ENCODE measurements at regions not wholly inside any gene's neighbourhood (a gene's known extent, or its start where the extent isn't known, plus 50 kb on each side); places are given as distances from the start of the nearest gene placed in this dataset.
"Not testable (repeated sequence)": the region's sequence is repeated elsewhere in the genome, so short reads cannot be mapped to it uniquely, and the experiment has no call there.

DNA sequence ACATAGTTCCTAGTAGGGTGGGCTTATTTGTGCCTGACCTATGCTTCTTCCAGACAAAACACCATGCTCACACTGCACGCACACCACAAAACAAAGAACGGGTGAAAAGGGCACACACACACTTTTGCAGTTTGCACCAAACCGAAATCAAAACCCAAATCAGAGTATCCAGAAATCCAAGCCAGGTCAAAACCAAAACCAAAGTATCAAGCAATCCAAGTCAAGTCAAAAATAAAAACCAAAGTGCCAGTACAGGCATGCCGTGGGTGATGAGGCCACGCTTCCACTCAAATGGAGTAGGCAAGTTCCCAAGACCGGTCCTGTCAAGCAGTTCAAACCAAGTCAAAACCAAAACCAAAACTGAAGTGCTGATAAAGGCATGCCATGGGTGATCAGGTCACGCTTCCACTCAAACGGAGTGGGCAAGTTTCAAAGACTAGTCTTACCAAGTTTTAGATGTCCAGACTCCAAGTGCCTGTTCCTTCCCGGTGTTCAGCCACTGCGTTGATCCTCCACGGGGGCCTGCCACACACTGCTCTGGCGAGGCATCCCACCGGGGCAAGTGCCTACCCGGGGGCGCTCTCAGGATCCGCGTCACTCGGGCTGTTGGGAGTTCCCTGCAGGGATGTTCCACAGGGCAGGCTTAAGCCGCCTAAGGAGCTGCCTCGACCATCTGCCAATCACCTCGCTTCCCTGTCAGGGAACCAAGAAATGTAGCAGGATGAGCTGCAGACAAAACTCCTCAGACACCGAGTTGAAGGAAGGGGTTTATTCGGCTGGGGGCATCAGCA is 184.5 kb upstream of the SGO1 start:
- DNase-seq: not testable (repeated sequence)

DNA sequence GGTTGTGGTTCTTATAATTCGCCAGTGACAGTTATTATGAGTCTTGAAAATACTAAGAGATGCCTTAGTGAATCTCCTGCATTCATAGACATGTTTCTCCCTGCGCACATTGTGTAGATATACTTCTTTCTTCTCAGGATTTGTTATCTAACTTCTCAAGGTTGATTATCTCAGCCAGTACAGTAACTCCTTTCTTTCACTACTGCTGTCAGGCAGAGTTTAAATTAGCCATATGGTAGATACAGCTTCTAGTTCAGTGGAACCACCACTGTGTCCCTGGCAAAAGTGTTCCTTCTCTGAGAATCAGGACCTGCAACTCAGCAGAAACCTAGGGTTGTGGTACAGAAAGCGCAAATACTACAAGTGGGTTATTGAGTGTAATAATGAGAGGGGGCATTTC is 175.0 kb upstream of the SGO1 start:
- no peak for DNase-seq

DNA sequence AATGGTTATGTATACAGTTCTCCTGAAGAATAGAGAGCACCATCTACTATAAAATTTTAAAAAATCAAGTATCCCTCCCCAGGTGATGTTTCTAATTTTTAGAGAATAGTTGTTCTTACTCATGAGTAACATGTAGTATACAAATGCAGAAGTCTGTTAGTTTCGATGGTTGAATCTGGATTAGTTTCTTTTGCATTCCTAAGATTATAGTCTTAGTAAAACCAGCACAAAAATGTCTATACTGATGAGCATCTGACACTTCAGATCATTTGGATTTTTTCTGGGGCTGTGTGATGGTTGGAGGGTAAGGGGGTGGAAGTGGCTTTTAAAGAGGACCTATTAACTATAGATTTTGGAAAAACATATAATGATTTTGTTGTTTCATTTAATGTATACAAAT is 167.3 kb upstream of the SGO1 start:
- no peak for DNase-seq

DNA sequence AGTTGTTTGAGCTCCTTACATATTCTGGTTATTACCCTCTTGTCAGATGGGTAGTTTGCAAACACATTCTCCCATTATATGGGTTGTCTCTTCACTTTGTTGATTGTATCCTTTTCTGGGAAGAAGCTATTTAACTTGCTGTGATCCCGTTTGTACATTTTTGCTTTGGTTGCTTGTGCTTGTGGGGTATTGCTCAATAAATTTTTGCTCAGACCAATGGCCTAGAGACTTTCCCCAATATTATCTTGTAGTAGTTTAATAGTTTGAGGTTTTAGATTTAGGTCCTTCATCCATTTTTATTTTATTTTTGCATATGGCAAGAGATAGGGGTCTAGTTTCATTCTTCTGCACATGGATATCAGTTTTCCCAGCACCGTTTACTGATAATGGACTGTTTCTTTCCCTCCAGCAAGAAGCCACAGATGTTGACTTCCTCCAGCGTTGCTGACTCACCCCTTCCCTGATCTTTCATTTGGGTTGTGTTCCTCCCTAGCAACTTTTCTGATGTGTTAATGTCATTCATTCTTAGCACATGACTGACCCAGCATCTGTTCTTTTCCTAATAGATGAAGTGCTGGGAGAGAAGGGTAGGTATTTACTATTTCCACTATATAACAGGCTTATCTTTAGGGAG is 166.7 kb upstream of the SGO1 start:
- no peak for DNase-seq

DNA sequence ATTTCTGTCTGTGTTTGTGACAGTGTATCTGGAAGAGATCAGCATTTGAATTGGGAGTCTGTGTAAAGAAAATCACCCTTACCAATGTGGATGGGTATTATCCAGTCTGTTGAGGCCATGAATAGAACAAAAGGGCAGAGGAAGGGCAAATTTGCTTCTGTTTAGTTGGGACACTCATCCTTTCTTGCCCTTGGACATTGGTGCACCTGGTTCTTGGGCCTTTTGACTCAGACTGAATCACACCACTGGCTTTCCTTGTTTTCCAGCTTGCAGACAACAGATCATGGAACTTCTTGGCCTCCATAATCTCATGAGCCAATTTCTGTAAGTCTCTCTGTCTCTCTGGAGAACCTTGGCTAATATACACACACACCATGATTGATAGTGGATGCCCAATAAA is 164.4 kb upstream of the SGO1 start:
- DNase-seq: no peak

DNA sequence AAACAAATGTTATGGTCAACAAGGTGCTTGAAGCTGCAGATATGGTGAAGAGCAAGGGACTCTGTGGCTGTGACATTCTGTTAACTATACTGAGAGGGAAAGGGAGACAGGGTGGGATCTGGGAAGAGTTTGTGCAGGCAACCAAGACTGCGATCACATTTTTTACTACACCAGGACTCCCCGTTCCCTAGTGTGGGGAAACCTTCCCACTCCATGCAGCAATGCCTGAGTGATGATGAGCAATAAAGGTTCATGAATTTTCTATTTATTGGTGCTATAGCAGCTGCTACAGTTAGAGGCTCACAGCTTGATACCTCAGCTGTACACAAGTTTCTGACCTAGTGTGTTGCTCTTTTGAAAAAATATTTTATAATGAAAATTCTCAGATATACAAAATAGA is 160.9 kb upstream of the SGO1 start:
- no peak for DNase-seq

DNA sequence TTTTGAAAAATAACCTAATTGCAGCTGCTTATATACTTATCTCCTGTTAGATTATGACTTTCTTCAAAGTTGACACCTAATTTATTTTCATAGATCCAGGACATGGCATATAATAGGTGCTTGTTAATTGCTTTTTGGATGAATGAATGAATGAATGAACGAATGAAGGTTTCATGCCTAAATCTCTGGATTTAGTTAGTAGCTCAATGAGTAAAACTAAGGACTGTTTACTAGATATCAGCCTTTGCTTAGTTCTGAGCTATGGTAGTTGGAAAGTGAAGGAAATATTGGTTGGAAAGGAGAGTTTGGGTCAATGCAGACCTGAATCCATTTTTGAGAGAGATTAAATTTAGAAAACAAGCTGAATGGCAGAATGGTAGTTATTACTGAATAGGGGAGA is 160.4 kb upstream of the SGO1 start:
- DNase-seq: no peak

DNA sequence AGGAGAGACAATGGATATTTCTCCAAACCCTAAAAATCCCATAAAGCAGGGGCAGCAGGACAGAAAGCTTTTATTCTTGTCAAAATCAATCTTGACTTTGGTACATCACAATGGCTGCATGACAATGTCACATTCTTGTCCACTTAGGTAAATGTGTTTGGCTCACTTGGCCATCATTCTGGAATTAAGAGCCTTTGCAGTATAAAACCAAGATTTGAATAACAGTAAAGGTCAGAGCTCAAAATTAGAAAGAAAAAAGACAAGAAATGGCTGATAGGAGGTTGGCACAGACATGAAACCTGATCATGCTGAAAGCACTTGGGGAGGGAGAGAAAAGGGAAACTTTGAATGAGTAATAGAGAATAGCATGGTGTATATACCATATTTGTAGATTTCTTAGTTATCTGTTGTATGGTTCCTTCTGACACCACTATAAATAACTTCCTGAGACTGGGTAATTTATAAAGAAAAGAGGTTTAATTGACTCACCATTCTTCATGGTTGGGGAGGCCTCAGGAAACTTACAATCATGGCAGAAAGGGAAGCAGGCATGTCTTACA is 158.5 kb upstream of the SGO1 start:
- no peak for DNase-seq

DNA sequence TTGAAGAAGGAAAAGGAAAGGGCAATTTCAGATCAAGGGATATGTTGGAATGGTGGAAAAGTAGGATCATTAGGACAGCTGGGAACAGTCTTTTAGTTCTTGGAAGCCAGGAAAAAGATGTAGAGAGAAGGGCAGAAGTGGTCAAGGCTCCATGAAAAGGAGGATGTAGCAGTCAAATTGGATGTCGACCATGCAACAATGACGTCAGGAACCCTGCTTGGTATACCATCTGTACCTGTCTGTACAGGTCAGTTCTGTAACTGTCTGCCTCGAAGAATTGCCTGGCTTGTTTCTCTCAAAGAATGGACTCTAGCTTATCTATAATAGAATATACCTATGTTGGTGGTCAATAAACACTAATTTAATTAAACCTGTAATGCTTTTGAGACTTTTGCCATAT is 157.8 kb upstream of the SGO1 start:
- no peak for DNase-seq

DNA sequence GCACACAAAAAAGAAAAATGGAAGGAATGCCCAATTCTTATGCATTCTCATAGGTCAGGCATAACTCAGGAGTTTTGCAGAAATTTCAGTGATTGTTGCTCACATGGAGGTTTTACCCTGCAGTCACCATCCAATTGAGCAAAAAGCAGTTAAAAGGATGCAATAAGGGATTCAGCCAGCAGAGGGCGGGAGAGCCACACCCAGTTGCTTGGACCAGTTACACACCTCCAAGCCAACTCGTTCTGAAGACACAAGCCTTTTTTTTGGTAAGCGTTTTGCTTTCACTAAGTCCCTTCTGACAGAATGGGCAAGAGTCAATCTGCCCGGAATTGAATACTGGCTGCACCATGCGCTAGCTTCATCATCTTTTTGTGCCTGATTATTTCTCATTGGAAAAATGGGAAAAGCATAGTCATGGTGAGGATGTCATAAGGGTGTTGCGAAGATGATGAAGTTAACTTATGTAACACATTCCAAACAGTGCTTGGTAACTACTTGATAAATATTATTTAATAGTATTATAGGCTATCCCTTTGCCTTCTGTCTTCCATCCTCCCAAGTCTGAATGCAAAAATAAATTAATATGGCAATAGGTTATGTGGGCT is 154.4 kb upstream of the SGO1 start:
- DNase-seq: peak; percentile 53 to 67

DNA sequence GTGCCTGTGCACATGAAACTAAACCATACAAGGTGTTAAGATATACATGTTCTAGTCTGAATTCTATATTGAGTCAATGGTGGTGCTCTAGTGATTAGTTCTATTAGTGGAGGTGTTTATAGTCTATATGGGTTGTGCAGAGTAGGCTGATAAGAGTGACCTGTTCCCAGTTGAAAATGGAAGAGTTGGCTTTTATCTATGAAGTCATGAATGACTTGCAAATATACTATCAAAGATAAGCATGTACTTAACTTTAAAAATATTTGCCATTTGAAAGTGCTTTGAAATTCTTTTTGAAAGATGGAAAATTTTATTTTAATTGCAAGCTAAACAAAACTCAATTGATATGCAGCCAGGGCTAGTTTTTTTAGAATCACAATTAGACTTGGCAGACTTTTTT is 150.6 kb upstream of the SGO1 start:
- no peak for DNase-seq

DNA sequence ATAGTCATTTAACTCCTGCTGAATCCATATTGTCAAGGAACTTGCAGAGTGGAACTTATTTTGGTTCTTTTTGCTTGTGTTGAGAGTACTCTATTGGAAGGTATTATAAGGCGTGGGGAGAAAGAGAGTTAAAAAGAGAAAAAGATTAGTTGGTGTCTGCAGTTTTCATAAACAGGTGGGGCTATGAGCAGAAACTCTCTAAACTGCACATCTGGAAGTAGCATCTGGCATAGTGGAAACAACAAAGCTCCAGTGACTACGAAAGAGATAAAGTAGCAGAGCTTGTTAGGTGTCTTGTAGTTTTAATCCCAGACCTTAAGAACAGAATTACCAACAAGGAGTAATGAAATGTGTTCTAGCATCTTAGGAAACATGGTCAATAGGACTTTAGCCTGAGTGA is 148.8 kb upstream of the SGO1 start:
- no peak for DNase-seq

DNA sequence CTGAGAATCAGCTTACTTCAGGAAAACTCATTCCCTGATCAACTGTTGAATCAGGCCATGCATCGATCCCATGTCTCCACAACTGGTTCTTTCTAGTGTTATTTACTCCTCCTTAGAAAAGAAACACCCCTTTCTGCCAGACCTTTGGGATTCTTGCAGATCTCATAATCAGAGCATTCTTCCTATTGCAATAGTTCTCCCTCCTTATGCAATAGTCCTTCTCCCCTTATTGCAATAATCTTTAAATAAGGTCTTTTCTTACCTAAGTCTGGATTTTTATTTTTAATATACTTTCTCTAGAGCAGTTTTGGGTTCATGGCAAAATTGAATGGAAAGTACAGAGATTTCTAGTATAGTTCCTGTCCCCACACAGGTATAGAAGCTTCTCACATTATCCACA is 141.9 kb upstream of the SGO1 start:
- no peak for DNase-seq

DNA sequence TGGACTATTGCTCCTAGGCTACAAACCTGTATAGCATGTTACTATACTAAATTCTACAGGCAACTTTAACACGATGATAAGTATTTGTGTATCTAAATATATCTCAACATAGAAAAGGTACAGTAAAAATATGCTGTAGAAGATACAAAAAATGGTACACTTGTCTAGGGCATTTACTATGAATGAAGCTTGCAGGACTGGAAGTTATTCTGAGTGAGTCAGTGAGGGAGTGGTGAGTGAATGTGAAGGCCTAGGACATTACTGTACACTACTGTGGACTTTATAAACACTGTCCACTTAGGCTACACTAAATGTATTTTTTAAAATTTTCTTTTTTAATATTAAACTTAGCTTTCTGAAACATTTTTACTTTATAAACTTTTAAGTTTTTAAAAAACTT is 140.5 kb upstream of the SGO1 start:
- DNase-seq: no peak

DNA sequence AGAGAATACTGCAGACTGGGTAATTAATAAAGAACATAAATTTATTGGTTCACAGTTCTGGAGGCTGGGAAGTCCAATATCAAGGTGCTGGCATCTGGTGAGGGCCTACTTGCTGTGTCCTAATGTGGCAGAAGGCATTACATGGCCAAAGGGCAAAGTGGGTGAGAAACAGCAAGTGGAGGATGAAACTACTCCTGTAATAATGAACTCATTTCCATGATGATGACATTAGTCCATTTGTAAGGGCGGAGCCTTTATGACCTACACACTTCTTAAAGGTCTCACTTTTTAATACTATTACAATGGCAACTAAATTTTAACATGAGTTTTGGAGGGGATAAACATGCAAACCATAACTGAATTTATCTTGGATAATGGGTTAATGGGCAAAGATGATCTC is 139.6 kb upstream of the SGO1 start:
- DNase-seq: no peak

DNA sequence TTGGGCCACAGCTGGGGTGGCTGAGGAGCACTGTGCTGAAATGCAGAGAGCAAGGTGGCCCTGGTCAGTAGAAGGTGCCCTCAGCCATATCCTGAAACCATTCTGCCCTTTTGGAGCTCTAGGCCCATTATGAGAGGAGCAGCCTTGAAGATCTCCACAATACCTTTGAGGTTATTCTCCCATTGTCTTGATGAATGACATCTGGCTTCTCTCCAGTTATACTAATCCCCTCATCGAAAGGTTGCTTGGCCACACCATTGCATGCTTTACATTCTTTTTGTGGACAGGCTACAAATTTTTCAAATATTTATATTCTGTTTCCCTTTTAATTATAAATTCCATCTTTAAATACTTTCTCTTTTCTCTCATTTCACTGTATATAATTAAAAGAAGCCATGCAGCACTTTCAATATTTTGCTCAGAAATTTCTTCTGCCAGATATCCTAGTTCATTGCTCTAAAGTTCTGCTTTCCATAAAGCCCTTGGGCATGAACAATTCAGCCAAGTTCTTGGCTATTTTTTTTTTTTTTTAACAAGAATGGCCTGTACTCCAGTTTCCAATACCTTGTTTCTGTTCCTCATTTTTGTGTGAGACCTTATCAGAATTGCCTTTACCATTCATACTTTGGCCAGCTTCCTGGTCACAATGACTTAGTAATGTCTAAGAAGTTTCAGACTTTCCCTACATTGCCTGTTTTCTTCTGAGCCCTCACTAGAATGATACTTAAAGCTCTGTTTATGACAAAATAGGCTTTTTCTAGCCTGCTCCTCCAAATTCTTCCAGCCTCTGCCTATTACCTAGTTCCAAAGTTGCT is 138.9 kb upstream of the SGO1 start:
- DNase-seq: no peak

DNA sequence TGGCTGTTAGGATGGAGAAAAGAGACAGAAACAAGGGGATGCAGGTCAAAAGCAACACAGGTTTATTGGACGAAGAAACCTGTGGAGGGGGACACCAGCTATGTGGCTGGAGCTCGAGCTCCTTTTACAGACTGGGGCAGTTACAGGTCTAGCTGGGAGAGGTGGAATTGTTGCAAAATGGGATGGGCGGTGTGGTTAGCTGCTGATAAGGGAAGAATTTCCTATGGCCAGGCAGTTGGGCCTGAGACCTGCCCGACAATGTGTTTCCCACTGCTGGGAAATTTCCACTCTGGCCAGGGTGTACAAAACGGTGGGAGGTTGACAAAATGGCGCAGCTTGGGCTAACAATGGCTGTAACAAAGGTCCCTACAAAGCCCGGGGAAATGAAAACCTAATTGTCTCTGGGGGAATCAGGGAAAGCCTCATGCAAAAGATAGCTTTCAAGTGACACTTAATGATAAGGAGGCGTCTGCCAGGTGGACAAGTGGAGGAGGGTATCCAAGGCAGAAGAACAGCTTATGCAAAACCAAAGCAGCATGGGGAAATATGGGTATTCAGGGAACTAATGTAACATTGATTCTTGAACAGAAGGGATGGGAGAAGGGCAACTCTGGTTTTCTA is 137.4 kb upstream of the SGO1 start:
- DNase-seq: no peak

DNA sequence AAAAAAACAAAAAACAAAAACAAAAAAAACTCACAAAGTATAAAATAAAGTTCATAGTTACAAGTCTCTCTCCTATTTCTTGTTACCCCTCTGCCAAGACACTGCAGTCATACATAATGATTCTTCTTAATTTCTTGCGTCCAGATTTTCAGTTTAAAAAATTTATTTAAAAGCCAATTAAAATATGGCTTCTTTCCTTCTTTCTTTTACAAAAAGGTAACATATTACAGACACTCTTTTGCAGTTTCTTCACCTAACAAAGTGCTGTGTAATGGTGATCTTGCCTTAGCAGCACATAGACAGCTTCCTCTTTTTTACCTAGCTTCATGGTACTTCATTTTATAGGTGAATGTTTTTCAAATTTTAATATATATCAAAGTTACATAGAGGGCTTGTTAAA is 136.1 kb upstream of the SGO1 start:
- no peak for DNase-seq

DNA sequence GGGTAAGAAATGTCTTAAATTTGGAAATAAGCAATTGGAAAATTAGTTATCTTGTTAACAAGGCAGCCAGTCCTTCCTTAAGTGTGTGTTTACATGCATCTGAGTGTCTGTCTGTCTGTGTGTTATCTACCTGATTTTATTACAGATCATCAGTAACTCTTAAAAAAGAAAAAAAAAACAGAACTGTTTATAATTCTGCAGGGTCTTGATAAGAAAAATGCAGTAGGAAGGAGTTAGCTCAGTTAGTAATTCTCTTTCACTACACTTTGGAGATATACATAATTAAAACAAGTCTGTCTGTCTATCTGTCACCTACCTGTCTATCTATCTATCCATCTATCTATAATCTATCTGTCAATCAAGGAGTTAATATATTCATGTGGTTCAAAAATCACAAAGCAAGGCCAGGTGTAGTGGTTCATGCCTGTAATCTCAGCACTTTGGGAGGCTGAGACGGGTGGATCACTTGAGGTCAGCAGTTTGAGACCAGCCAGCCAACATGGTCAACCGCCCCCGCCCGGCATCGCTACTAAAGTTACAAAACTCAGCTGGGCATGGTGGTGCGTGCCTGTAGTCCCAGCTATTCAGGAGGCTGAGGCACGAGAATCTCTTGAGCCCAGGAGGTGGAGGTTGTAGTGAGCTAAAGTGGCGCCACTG is 135.5 kb upstream of the SGO1 start:
- DNase-seq: no peak

DNA sequence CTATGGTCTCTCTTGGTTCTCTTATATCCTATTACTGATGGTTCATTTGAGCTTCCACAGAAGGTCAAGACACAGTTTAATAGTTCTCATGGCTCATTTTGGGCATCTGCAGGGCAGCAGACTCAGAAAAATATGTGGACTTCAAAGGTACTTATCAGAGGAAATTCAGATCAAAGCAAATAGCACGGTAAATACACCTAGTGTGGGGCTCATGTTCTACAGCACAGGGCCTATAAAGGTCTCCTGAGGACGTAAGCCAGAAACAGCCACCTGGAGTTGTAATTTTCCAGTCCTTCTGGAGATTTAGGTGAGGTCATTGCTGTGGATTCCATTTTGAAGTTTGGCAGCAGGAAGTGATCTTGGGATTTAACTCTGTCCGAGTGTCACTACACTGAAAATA is 134.5 kb upstream of the SGO1 start:
- peak in 1 of 2 experiments; percentile 15 for DNase-seq

DNA sequence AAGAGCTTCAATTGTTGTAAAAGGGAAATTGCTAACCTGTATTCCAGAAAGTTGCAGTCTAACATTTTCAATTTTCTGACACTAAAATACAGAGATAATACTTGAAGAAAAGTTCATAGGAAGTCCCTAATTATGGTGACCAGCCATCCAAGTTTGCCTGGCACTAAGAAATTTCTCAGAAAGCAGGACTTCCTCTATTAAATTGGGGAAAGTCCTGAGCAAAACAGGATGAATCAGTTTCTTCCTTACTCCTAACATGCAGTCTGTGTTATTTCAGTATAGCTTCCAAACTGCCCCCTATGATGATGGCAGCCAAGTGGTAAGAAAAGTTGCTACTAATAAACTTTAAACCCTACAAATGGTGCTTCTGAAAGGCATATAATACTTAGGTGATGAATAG is 133.5 kb upstream of the SGO1 start:
- DNase-seq: no peak

DNA sequence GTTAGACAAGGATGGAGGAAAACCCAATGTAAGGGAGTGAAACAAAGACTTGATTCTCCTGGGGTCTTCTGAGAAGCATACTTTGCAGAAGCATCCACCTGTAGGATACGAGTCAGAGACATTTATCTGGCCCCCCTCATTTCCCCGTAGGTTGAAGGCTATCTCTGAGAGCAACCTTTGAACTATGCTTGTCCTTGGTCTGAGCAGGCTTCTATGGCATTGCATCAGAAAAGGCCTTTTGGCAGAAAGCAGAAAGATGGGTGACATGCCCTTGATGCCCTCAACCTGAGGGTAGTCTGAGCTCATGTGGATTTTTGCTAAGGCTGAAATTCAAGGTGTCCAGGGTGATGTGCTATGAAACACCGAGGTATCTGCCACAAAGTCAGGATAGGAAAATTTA is 131.6 kb upstream of the SGO1 start:
- DNase-seq: no peak
